Right lobe of liver (tissue), 4 donors: ENCODE measurements at regions not wholly inside any gene's neighbourhood (a gene's known extent, or its start where the extent isn't known, plus 50 kb on each side); places are given as distances from the start of the nearest gene placed in this dataset.

Source experiments
- POLR2A ChIP-seq: fragments of 450-650 bp; IDR thresholded peaks from one replicate; pipeline ENCODE4 v1.6.1; 2017; ENCODE audit warnings: antibody characterized with exemption, mild to moderate bottlenecking
- TF ChIP-seq, protein P1 (sequence below), 4 donors: fragments of 200-600 bp in 3 of 4; fragments of 450-650 bp in 1 of 4; IDR thresholded peaks; one replicate each; pipeline versions ENCODE4 v1.5.1 to v1.8.0; 2016 to 2022; ENCODE audit warnings: antibody characterized with exemption in 4 of 4, mild to moderate bottlenecking in 2 of 4
- donor health status: DM: no; HTN: no; CAD: no.
- donor health status: DM: no; HTN: no; CAD: no.
- donor health status: DM: no; HTN: yes; CAD: no.

DNA sequence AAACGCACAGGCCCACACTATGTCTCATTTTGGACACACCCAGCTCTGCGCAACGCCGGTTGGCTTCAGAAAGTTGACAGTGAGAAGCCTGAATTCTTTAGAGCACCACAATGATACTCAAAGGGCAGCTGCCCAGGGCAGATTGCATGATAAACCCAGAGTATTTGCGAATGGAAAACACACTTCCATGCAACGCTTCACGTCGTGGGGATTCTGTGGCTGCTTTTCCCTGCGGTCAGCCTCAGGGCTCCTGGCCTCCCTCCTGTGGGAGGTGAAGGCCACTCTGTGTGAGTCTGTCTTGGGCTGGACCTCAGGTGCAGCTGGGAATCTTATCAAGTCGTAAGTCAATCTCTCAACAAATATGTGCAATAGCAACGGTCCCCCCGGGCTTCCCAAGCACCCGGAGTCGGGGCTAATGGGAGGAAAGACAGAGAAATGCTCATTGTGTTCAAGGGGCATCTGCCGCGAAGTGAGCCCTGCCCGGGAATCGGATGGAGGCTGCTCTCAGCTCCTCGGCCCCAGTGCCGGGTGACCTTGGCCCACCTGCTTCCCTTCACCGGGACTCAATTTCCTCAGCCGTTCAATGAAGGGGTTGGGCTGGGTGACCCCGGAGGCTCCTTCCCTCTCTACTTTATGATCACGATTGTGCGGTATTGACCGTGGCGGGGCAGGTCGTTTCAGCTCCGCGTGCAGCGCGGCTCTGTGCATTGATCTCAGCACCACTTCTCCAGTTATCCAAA, 623.6 kb downstream of the BRD1 start:
- TF ChIP-seq, protein P1, sequence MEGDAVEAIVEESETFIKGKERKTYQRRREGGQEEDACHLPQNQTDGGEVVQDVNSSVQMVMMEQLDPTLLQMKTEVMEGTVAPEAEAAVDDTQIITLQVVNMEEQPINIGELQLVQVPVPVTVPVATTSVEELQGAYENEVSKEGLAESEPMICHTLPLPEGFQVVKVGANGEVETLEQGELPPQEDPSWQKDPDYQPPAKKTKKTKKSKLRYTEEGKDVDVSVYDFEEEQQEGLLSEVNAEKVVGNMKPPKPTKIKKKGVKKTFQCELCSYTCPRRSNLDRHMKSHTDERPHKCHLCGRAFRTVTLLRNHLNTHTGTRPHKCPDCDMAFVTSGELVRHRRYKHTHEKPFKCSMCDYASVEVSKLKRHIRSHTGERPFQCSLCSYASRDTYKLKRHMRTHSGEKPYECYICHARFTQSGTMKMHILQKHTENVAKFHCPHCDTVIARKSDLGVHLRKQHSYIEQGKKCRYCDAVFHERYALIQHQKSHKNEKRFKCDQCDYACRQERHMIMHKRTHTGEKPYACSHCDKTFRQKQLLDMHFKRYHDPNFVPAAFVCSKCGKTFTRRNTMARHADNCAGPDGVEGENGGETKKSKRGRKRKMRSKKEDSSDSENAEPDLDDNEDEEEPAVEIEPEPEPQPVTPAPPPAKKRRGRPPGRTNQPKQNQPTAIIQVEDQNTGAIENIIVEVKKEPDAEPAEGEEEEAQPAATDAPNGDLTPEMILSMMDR (IDR thresholded peaks at IDR 0.05) = no peak
- TF ChIP-seq POLR2A = no peak
